ENCODE measurements at regions not wholly inside any gene's neighbourhood (a gene's known extent, or its start where the extent isn't known, plus 50 kb on each side); places are given as distances from the start of the nearest gene placed in this dataset.
"Not testable (repeated sequence)": the region's sequence is repeated elsewhere in the genome, so short reads cannot be mapped to it uniquely, and the experiment has no call there.

GRCh38 chr4:100900945-100901344 is 383.1 kb upstream of the EMCN start:
- not testable (repeated sequence) for TF ChIP-seq CTCF (IDR thresholded peaks at IDR 0.05; ENCODE audit: borderline replicate concordance, extremely low read depth, low read length, poor library complexity, severe bottlenecking); EZH2 (IDR thresholded peaks at IDR 0.05; ENCODE audit: borderline replicate concordance, low read depth, low read length, severe bottlenecking)
